ENCODE measurements at regions not wholly inside any gene's neighbourhood (a gene's known extent, or its start where the extent isn't known, plus 50 kb on each side); places are given as distances from the start of the nearest gene placed in this dataset.

- no peak for TF ChIP-seq ZFP30 (CRISPR knock-in tag; IDR thresholded peaks at IDR 0.05)
- TF ChIP-seq ZC3H10 (CRISPR knock-in tag; IDR thresholded peaks at IDR 0.05) = no peak
- no peak for TF ChIP-seq ZFP3 (CRISPR knock-in tag; IDR thresholded peaks at IDR 0.05)
- TF ChIP-seq RARB (CRISPR knock-in tag; IDR thresholded peaks at IDR 0.05) = no peak
- TF ChIP-seq BACH2 (CRISPR knock-in tag; IDR thresholded peaks at IDR 0.05; ENCODE audit: borderline replicate concordance) = no peak
- TF ChIP-seq TCF4 (CRISPR knock-in tag; IDR thresholded peaks at IDR 0.05; ENCODE audit: borderline replicate concordance) = no peak
- no peak for TF ChIP-seq TOX (CRISPR knock-in tag; IDR thresholded peaks at IDR 0.05; ENCODE audit: borderline replicate concordance)
- no peak for TF ChIP-seq OSR1 (CRISPR knock-in tag; IDR thresholded peaks at IDR 0.05)
These were observed 51.6 kb upstream of the FMNL2 start for GRCh38 chr2:152283392-152283791.

All from SK-N-SH treated with all-trans-retinoic acid at 6 μM for 48 hours (cell line).